ENCODE measurements at regions not wholly inside any gene's neighbourhood (a gene's known extent, or its start where the extent isn't known, plus 50 kb on each side); places are given as distances from the start of the nearest gene placed in this dataset.
A peak's percentile ranks its signal among the peaks of the same experiment; 100 is the strongest.

- TF ChIP-seq CTCF (IDR thresholded peaks at IDR 0.05): no peak
- no peaks in the 10 kb centered on the region for H3K36me3 ChIP-seq (ENCODE audit: low read depth)
- H3K4me3 ChIP-seq: no peak overlapping the region
- intact Hi-C loops (cut with DNase I, micrococcal nuclease): no loop called here
- ATAC-seq (no peak), DNase-seq (peak in 2 of 3 donors; percentile 2 to 12)
- H3K9me3 ChIP-seq: peaks cover 9% of the 10 kb centered on the region
- no peaks in the 10 kb centered on the region for H3K4me1 ChIP-seq (ENCODE audit: low read depth)
Measured at GRCh38 chr2:123434546-123435395, 590.3 kb upstream of the CNTNAP5 start.

GRCh38 chr2:123438251-123438650 lies 586.8 kb upstream of the CNTNAP5 start:
- no peaks in the 10 kb centered on the region for H3K36me3 ChIP-seq (ENCODE audit: low read depth)
- no peak for TF ChIP-seq CTCF (IDR thresholded peaks at IDR 0.05)
- intact Hi-C loops (cut with DNase I, micrococcal nuclease): no loop called here
- ATAC-seq (no peak), DNase-seq (no peak)
- peaks cover 7% of the 10 kb centered on the region for H3K9me3 ChIP-seq
- no peak overlapping the region for H3K4me3 ChIP-seq
- H3K4me1 ChIP-seq (ENCODE audit: low read depth): no peaks in the 10 kb centered on the region

GRCh38 chr2:123438675-123439074 lies 586.4 kb upstream of the CNTNAP5 start:
- intact Hi-C loops (cut with DNase I, micrococcal nuclease): no loop called here
- Histone ChIP-seq H3K4me3 (no peak overlapping the region), H3K36me3 (ENCODE audit: low read depth) (no peaks in the 10 kb centered on the region), H3K4me1 (ENCODE audit: low read depth) (no peaks in the 10 kb centered on the region), H3K9me3 (peaks cover 11% of the 10 kb centered on the region)
- no peak for ATAC-seq
- TF ChIP-seq CTCF (IDR thresholded peaks at IDR 0.05): no peak
- no peak for DNase-seq

GRCh38 chr2:123448801-123449200 lies 576.3 kb upstream of the CNTNAP5 start:
- TF ChIP-seq CTCF (IDR thresholded peaks at IDR 0.05): no peak
- ATAC-seq: no peak
- intact Hi-C loops (cut with DNase I, micrococcal nuclease): no loop called here
- Histone ChIP-seq H3K9me3 (peaks cover 4% of the 10 kb centered on the region), H3K4me1 (ENCODE audit: low read depth) (no peaks in the 10 kb centered on the region), H3K4me3 (no peak overlapping the region), H3K36me3 (ENCODE audit: low read depth) (no peaks in the 10 kb centered on the region)
- DNase-seq: no peak

- intact Hi-C loops (cut with DNase I, micrococcal nuclease): no loop called here
- DNase-seq: no peak
- no peak for ATAC-seq
- no peak for TF ChIP-seq CTCF (IDR thresholded peaks at IDR 0.05)
- peaks cover 15% of the 10 kb centered on the region for H3K9me3 ChIP-seq
- no peaks in the 10 kb centered on the region for H3K4me1 ChIP-seq (ENCODE audit: low read depth)
- no peak overlapping the region for H3K4me3 ChIP-seq
- H3K36me3 ChIP-seq (ENCODE audit: low read depth): no peaks in the 10 kb centered on the region
Measured at GRCh38 chr2:123451542-123451941, 573.5 kb upstream of the CNTNAP5 start.
